Neural cell (in vitro differentiated cells): ENCODE measurements at regions not wholly inside any gene's neighbourhood (a gene's known extent, or its start where the extent isn't known, plus 50 kb on each side); places are given as distances from the start of the nearest gene placed in this dataset.

Experiments
- H2AFZ ChIP-seq: fragments of 200-600, 300-800 bp; sonication (generic), shearing (Covaris generic); 2 replicates; pipeline ENCODE4 v1.6.0; 2014; ENCODE audit warnings: low read depth, mild to moderate bottlenecking, antibody characterized with exemption, low read length, moderate library complexity
- H3F3A ChIP-seq: fragments of 200-600 bp; shearing (Covaris generic); 2 replicates; pipeline ENCODE4 v1.6.1; 2016; ENCODE audit warnings: mild to moderate bottlenecking, moderate library complexity, mixed read lengths, antibody characterized with exemption, low read length; ENCODE audit not compliant: insufficient read depth, poor library complexity, severe bottlenecking
- H3K27ac ChIP-seq: fragments of 200-600, 300-800 bp; sonication (generic), shearing (Covaris generic); 2 replicates; pipeline ENCODE4 v1.5.1; 2014; ENCODE audit warnings: mild to moderate bottlenecking, low read length, moderate library complexity
- H3K27me3 ChIP-seq: fragments of 300-800, 200-600 bp; sonication (generic), shearing (Covaris generic); 2 replicates; pipeline ENCODE4 v1.6.0; 2014; ENCODE audit warnings: mild to moderate bottlenecking, low read depth, low read length, moderate library complexity; ENCODE audit not compliant: insufficient read depth
- H3K36me3 ChIP-seq: fragments of 300-800, 200-600 bp; sonication (generic), shearing (Covaris generic); 2 replicates; pipeline ENCODE4 v1.5.1; 2014; ENCODE audit warnings: mild to moderate bottlenecking, antibody characterized with exemption, low read length, moderate library complexity; ENCODE audit not compliant: insufficient read depth
- H3K4me2 ChIP-seq: fragments of 300-800, 200-600 bp; sonication (generic), shearing (Covaris generic); 2 replicates; pipeline ENCODE4 v1.6.0; 2014; ENCODE audit warnings: mild to moderate bottlenecking, low read length
- H3K4me3 ChIP-seq: fragments of 300-800, 200-600 bp; sonication (generic), shearing (Covaris generic); 2 replicates; pipeline ENCODE4 v1.5.1; 2014; ENCODE audit warnings: mild to moderate bottlenecking, low read length, moderate library complexity
- H3K79me2 ChIP-seq: fragments of 200-600 bp; shearing (Covaris generic); replicated peaks from 2 replicates; pipeline ENCODE4 v1.6.0; 2014; ENCODE audit warnings: mild to moderate bottlenecking, low read length, moderate library complexity; ENCODE audit not compliant: insufficient read depth
- H3K9ac ChIP-seq: fragments of 300-800, 200-600 bp; sonication (generic), shearing (Covaris generic); 2 replicates; pipeline ENCODE4 v1.6.1; 2016; ENCODE audit warnings: mild to moderate bottlenecking, low read length, mixed read lengths
- H3K9me2 ChIP-seq: fragments of 200-600 bp; shearing (Covaris generic); 2 replicates; pipeline ENCODE4 v1.6.1; 2016; ENCODE audit warnings: mild to moderate bottlenecking, low read length, mixed read lengths; ENCODE audit not compliant: insufficient read depth
- H3K9me3 ChIP-seq: fragments of 200-600, 300-800 bp; sonication (generic), shearing (Covaris generic); 2 replicates; pipeline ENCODE4 v1.6.1; 2016; ENCODE audit warnings: mild to moderate bottlenecking, mixed run types, low read length, moderate library complexity, mixed read lengths
- H4K20me1 ChIP-seq: fragments of 200-600 bp; shearing (Covaris generic); 2 replicates; pipeline ENCODE4 v1.6.1; 2016; ENCODE audit warnings: mild to moderate bottlenecking, mixed run types; ENCODE audit not compliant: insufficient read depth
- CTCF ChIP-seq: fragments of 450-650 bp; IDR thresholded peaks from 2 replicates; pipeline ENCODE4 v1.5.1; 2014; ENCODE audit warnings: antibody characterized with exemption, mild to moderate bottlenecking, moderate library complexity; ENCODE audit not compliant: poor library complexity, severe bottlenecking
- EP300 ChIP-seq: fragments of 450-650 bp; conservative IDR thresholded peaks from 2 replicates; pipeline ENCODE4 v1.6.1; 2014; ENCODE audit warnings: antibody characterized with exemption, mild to moderate bottlenecking, moderate library complexity; ENCODE audit not compliant: poor library complexity, severe bottlenecking
- EZH2 ChIP-seq: fragments of 200-600, 300-800 bp; shearing (Covaris generic), sonication (generic); IDR thresholded peaks from 2 replicates; pipeline ENCODE4 v1.6.1; 2014; ENCODE audit warnings: antibody characterized with exemption, low read length, borderline replicate concordance, mild to moderate bottlenecking; ENCODE audit not compliant: insufficient read depth, poor library complexity, severe bottlenecking
- MXI1 ChIP-seq: fragments of 450-650 bp; conservative IDR thresholded peaks from 2 replicates; pipeline ENCODE4 v1.6.1; 2014; ENCODE audit warnings: antibody characterized with exemption, mild to moderate bottlenecking; ENCODE audit not compliant: poor library complexity, severe bottlenecking
- POLR2AphosphoS5 ChIP-seq: IDR thresholded peaks from 2 replicates; pipeline ENCODE4 v1.6.1; 2012
- RAD21 ChIP-seq: fragments of 450-650 bp; conservative IDR thresholded peaks from 2 replicates; pipeline ENCODE4 v1.6.1; 2014; ENCODE audit warnings: antibody characterized with exemption, mild to moderate bottlenecking, moderate library complexity
- REST ChIP-seq: IDR thresholded peaks from 2 replicates; pipeline ENCODE4 v1.6.1; 2012; ENCODE audit warnings: borderline replicate concordance
- SMC3 ChIP-seq: fragments of 450-650 bp; conservative IDR thresholded peaks from 2 replicates; pipeline ENCODE4 v1.6.1; 2014; ENCODE audit warnings: antibody characterized with exemption, mild to moderate bottlenecking, moderate library complexity; ENCODE audit not compliant: poor library complexity
- TAF1 ChIP-seq: IDR thresholded peaks from 2 replicates; pipeline ENCODE4 v1.6.1; 2012; ENCODE audit warnings: low read depth

- no peak overlapping the region for H3K9ac ChIP-seq
- no peak for TF ChIP-seq EP300
- TF ChIP-seq MXI1, result no peak
- no peak for TF ChIP-seq TAF1
- no peak for TF ChIP-seq EZH2
- H3K79me2 ChIP-seq, result no peaks in the 10 kb centered on the region
- H3K36me3 ChIP-seq, result no peaks in the 10 kb centered on the region
- no peak overlapping the region for H3K4me2 ChIP-seq
- no peak overlapping the region for H2AFZ ChIP-seq
- H3K9me2 ChIP-seq, result no peaks in the 10 kb centered on the region
- H3F3A ChIP-seq, result no peaks in the 10 kb centered on the region
- no peaks in the 10 kb centered on the region for H4K20me1 ChIP-seq
- no peaks in the 10 kb centered on the region for H3K9me3 ChIP-seq
- H3K27me3 ChIP-seq, result no peaks in the 10 kb centered on the region
- H3K27ac ChIP-seq, result no peak overlapping the region
- no peak overlapping the region for H3K4me3 ChIP-seq
Measured at GRCh38 chr13:103403814-103404213, 337.6 kb upstream of the SLC10A2 start.

GRCh38 chr13:103403148-103403740 is 337.0 kb upstream of the SLC10A2 start:
- Histone ChIP-seq H3K4me3 (no peak overlapping the region), H3K79me2 (no peaks in the 10 kb centered on the region), H3K27ac (no peak overlapping the region), H3F3A (no peaks in the 10 kb centered on the region), H3K27me3 (no peaks in the 10 kb centered on the region), H3K9ac (no peak overlapping the region), H3K9me2 (no peaks in the 10 kb centered on the region), H3K36me3 (no peaks in the 10 kb centered on the region), H4K20me1 (no peaks in the 10 kb centered on the region), H3K9me3 (no peaks in the 10 kb centered on the region), H3K4me2 (no peak overlapping the region), H2AFZ (no peak overlapping the region)
- TF ChIP-seq SMC3, result no peak
- no peak for TF ChIP-seq RAD21
- TF ChIP-seq EP300, result no peak
- TF ChIP-seq POLR2AphosphoS5, result no peak
- TF ChIP-seq EZH2, result no peak
- no peak for TF ChIP-seq REST
- TF ChIP-seq CTCF, result no peak
- no peak for TF ChIP-seq MXI1
- TF ChIP-seq TAF1, result no peak

GRCh38 chr13:103395139-103395538 is 328.9 kb upstream of the SLC10A2 start:
- no peaks in the 10 kb centered on the region for H3K36me3 ChIP-seq
- no peak overlapping the region for H3K9ac ChIP-seq
- H4K20me1 ChIP-seq, result no peaks in the 10 kb centered on the region
- TF ChIP-seq MXI1 (no peak), RAD21 (no peak), REST (no peak), EP300 (no peak), TAF1 (no peak), POLR2AphosphoS5 (no peak)
- no peak overlapping the region for H3K4me2 ChIP-seq
- H3K9me2 ChIP-seq, result no peaks in the 10 kb centered on the region
- no peaks in the 10 kb centered on the region for H3F3A ChIP-seq
- no peaks in the 10 kb centered on the region for H3K27me3 ChIP-seq
- no peak overlapping the region for H3K4me3 ChIP-seq
- H3K9me3 ChIP-seq, result no peaks in the 10 kb centered on the region
- H3K27ac ChIP-seq, result no peak overlapping the region
- no peaks in the 10 kb centered on the region for H3K79me2 ChIP-seq
- no peak overlapping the region for H2AFZ ChIP-seq
